ENCODE measurements at regions not wholly inside any gene's neighbourhood (a gene's known extent, or its start where the extent isn't known, plus 50 kb on each side); places are given as distances from the start of the nearest gene placed in this dataset.

GRCh38 chr2:34547340-34547739 is 948.2 kb upstream of the FAM98A start:
- H3K9me3 ChIP-seq (ENCODE audit: control insufficient read depth in 1 of 2, low read length in 2 of 2) = no peaks in the 10 kb centered on the region
- ChIA-PET POLR2A (ENCODE audit: partially characterized antibody) (no interaction called here), CTCF (ENCODE audit: partially characterized antibody) (no interaction called here)
- H3K4me3 Mint-ChIP-seq = no peak overlapping the region
- H3K4me1 Mint-ChIP-seq = no peaks in the 10 kb centered on the region
- intact Hi-C loops (cut with micrococcal nuclease) = no loop called here
- H3K9me3 Mint-ChIP-seq = peaks cover 0 to 23% (median 14%) of the 10 kb centered on the region in 8 donors
- no peak for DNase-seq
- no peaks in the 10 kb centered on the region for H3K36me3 ChIP-seq (ENCODE audit: insufficient read depth, low read length)
- H3K36me3 Mint-ChIP-seq = no peaks in the 10 kb centered on the region
- no peaks in the 10 kb centered on the region for H3K4me1 ChIP-seq (ENCODE audit: insufficient read depth, low read length)
- H3K27ac Mint-ChIP-seq = no peak overlapping the region
- H3K27ac ChIP-seq (ENCODE audit: low read depth, low read length) = no peak overlapping the region
- no peaks in the 10 kb centered on the region for H3K27me3 Mint-ChIP-seq
- H3K27me3 ChIP-seq (ENCODE audit: insufficient read depth, low read length) = no peaks in the 10 kb centered on the region
- no peak overlapping the region for H3K4me3 ChIP-seq (ENCODE audit: low read length in 2 of 2)

DNA sequence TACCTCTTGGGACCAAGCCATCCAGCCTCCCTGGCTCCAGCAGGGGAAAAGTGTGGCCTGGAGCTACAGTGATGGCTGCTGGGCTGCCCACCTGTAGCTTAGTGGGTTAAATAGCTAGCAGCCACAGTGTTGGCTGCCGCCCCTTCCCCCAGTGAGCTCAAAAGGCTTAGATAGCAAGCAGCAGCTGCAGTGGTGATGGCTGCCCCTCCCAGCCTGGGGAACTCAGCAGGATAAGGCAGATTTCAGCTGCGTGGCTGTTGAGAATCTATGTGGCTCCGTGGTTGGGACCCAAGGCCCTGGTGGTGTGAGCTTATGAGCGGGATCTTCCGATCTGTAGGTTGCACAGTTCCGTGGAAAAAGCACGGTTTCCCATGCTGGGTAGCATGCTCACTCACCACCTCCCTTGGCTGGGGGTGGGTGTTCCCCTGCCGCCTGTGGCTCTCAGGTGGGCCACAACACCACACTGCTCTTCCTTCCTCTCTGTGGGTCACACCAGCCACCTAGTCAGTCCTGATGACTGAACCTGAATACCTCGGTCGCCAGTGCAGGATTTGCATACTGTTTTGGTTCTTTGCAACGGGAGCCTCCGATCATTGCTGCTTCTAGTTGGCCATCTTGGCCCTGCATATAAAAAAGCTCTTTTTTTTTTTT is 946.5 kb upstream of the FAM98A start:
- H3K36me3 ChIP-seq (ENCODE audit: insufficient read depth, low read length) = no peaks in the 10 kb centered on the region
- H3K4me3 ChIP-seq (ENCODE audit: low read length in 2 of 2) = no peak overlapping the region
- H3K27me3 ChIP-seq (ENCODE audit: insufficient read depth, low read length) = no peaks in the 10 kb centered on the region
- peaks cover 0 to 24% (median 18%) of the 10 kb centered on the region in 8 donors for H3K9me3 Mint-ChIP-seq
- intact Hi-C loops (cut with micrococcal nuclease) = no loop called here
- no peaks in the 10 kb centered on the region for H3K4me1 Mint-ChIP-seq
- no peak for DNase-seq
- POLR2A ChIA-PET (ENCODE audit: partially characterized antibody) = no interaction called here
- H3K36me3 Mint-ChIP-seq = no peaks in the 10 kb centered on the region
- H3K27ac ChIP-seq (ENCODE audit: low read depth, low read length) = no peak overlapping the region
- H3K27me3 Mint-ChIP-seq = no peaks in the 10 kb centered on the region
- CTCF ChIA-PET (ENCODE audit: partially characterized antibody) = no interaction called here
- H3K4me3 Mint-ChIP-seq = no peak overlapping the region
- H3K4me1 ChIP-seq (ENCODE audit: insufficient read depth, low read length) = no peaks in the 10 kb centered on the region
- no peaks in the 10 kb centered on the region for H3K9me3 ChIP-seq (ENCODE audit: control insufficient read depth in 1 of 2, low read length in 2 of 2)
- no peak overlapping the region for H3K27ac Mint-ChIP-seq

DNA sequence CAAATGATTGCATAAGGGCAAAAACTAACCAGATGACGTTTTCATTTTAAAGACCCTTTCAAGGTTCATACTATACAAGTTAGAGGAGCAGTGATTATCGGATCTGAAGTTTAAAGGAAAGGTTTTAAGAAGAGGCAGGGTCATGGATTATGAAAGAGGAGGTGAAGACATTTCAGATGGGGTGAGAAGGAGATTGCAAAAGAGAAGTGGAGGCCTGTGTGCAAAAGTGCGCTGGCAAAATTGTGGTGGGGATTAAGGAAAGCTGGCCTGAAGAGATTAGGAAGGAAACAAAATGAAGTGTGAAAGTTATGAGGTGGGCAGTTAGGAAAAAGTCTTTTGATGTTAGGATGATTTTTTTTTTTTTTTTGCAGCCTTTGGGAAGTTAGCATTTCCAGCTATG is 935.7 kb upstream of the FAM98A start:
- peaks cover 0 to 16% (median 2%) of the 10 kb centered on the region in 8 donors for H3K9me3 Mint-ChIP-seq
- no peaks in the 10 kb centered on the region for H3K36me3 ChIP-seq (ENCODE audit: insufficient read depth, low read length)
- intact Hi-C loops (cut with micrococcal nuclease) = no loop called here
- H3K4me1 Mint-ChIP-seq = no peaks in the 10 kb centered on the region
- DNase-seq = no peak
- no peaks in the 10 kb centered on the region for H3K36me3 Mint-ChIP-seq
- ChIA-PET POLR2A (ENCODE audit: partially characterized antibody) (no interaction called here), CTCF (ENCODE audit: partially characterized antibody) (no interaction called here)
- H3K4me3 ChIP-seq (ENCODE audit: low read length in 2 of 2) = no peak overlapping the region
- no peaks in the 10 kb centered on the region for H3K27me3 Mint-ChIP-seq
- no peak overlapping the region for H3K27ac Mint-ChIP-seq
- no peaks in the 10 kb centered on the region for H3K27me3 ChIP-seq (ENCODE audit: insufficient read depth, low read length)
- no peaks in the 10 kb centered on the region for H3K4me1 ChIP-seq (ENCODE audit: insufficient read depth, low read length)
- H3K9me3 ChIP-seq (ENCODE audit: control insufficient read depth in 1 of 2, low read length in 2 of 2) = peaks cover 0 to 5% of the 10 kb centered on the region in 2 donors
- H3K4me3 Mint-ChIP-seq = no peak overlapping the region
- H3K27ac ChIP-seq (ENCODE audit: low read depth, low read length) = no peak overlapping the region

GRCh38 chr2:34534341-34534740 is 935.2 kb upstream of the FAM98A start:
- no peak for DNase-seq
- Histone ChIP-seq H3K4me3 (ENCODE audit: low read length in 2 of 2) (no peak overlapping the region), H3K36me3 (ENCODE audit: insufficient read depth, low read length) (no peaks in the 10 kb centered on the region), H3K27me3 (ENCODE audit: insufficient read depth, low read length) (no peaks in the 10 kb centered on the region), H3K27ac (ENCODE audit: low read depth, low read length) (no peak overlapping the region), H3K4me1 (ENCODE audit: insufficient read depth, low read length) (no peaks in the 10 kb centered on the region), H3K9me3 (ENCODE audit: control insufficient read depth in 1 of 2, low read length in 2 of 2) (peaks cover 0 to under 1% of the 10 kb centered on the region in 2 donors)
- intact Hi-C loops (cut with micrococcal nuclease) = no loop called here
- H3K4me1 Mint-ChIP-seq = no peaks in the 10 kb centered on the region
- H3K27me3 Mint-ChIP-seq = no peaks in the 10 kb centered on the region
- H3K9me3 Mint-ChIP-seq = peaks cover 0 to 13% (median under 1%) of the 10 kb centered on the region in 8 donors
- ChIA-PET CTCF (ENCODE audit: partially characterized antibody) (no interaction called here), POLR2A (ENCODE audit: partially characterized antibody) (no interaction called here)
- H3K36me3 Mint-ChIP-seq = no peaks in the 10 kb centered on the region
- no peak overlapping the region for H3K4me3 Mint-ChIP-seq
- H3K27ac Mint-ChIP-seq = no peak overlapping the region

GRCh38 chr2:34533585-34534183 is 934.6 kb upstream of the FAM98A start:
- no peaks in the 10 kb centered on the region for H3K36me3 ChIP-seq (ENCODE audit: insufficient read depth, low read length)
- Mint-ChIP-seq H3K9me3 (peaks cover 0 to 12% (median under 1%) of the 10 kb centered on the region in 8 donors), H3K4me3 (no peak overlapping the region), H3K27ac (no peak overlapping the region), H3K4me1 (no peaks in the 10 kb centered on the region), H3K36me3 (no peaks in the 10 kb centered on the region), H3K27me3 (no peaks in the 10 kb centered on the region)
- H3K4me1 ChIP-seq (ENCODE audit: insufficient read depth, low read length) = no peaks in the 10 kb centered on the region
- H3K4me3 ChIP-seq (ENCODE audit: low read length in 2 of 2) = no peak overlapping the region
- no peak for DNase-seq
- H3K9me3 ChIP-seq (ENCODE audit: control insufficient read depth in 1 of 2, low read length in 2 of 2) = no peaks in the 10 kb centered on the region
- intact Hi-C loops (cut with micrococcal nuclease) = no loop called here
- POLR2A ChIA-PET (ENCODE audit: partially characterized antibody) = no interaction called here
- no peak overlapping the region for H3K27ac ChIP-seq (ENCODE audit: low read depth, low read length)
- CTCF ChIA-PET (ENCODE audit: partially characterized antibody) = no interaction called here
- H3K27me3 ChIP-seq (ENCODE audit: insufficient read depth, low read length) = no peaks in the 10 kb centered on the region

DNA sequence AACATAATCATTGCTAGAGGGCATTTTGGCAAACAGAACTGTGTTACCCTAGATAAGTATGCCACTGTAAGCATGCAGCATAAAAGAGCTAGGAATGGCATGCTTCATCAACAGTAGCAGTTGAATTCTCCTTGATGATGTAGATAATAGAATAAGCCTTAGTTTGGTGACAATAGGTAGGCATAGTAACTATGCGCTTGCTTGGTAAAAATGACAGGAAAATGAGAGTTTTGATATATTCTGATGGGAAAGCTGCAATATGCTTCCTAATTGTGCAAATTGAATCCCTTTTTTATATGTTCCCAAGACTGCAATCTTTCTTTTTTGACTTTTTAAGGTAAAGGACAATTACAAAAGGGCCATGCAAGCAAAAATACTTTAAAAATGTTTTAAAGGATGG is 930.9 kb upstream of the FAM98A start:
- H3K27ac Mint-ChIP-seq = no peak overlapping the region
- Histone ChIP-seq H3K27me3 (ENCODE audit: insufficient read depth, low read length) (no peaks in the 10 kb centered on the region), H3K4me1 (ENCODE audit: insufficient read depth, low read length) (no peaks in the 10 kb centered on the region), H3K36me3 (ENCODE audit: insufficient read depth, low read length) (no peaks in the 10 kb centered on the region), H3K4me3 (ENCODE audit: low read length in 2 of 2) (no peak overlapping the region), H3K27ac (ENCODE audit: low read depth, low read length) (no peak overlapping the region), H3K9me3 (ENCODE audit: control insufficient read depth in 1 of 2, low read length in 2 of 2) (no peaks in the 10 kb centered on the region)
- no peak for DNase-seq
- H3K4me3 Mint-ChIP-seq = no peak overlapping the region
- POLR2A ChIA-PET (ENCODE audit: partially characterized antibody) = no interaction called here
- H3K4me1 Mint-ChIP-seq = no peaks in the 10 kb centered on the region
- H3K36me3 Mint-ChIP-seq = no peaks in the 10 kb centered on the region
- intact Hi-C loops (cut with micrococcal nuclease) = no loop called here
- H3K9me3 Mint-ChIP-seq = peaks cover 0 to 6% (median under 1%) of the 10 kb centered on the region in 8 donors
- CTCF ChIA-PET (ENCODE audit: partially characterized antibody) = no interaction called here
- H3K27me3 Mint-ChIP-seq = no peaks in the 10 kb centered on the region

DNA sequence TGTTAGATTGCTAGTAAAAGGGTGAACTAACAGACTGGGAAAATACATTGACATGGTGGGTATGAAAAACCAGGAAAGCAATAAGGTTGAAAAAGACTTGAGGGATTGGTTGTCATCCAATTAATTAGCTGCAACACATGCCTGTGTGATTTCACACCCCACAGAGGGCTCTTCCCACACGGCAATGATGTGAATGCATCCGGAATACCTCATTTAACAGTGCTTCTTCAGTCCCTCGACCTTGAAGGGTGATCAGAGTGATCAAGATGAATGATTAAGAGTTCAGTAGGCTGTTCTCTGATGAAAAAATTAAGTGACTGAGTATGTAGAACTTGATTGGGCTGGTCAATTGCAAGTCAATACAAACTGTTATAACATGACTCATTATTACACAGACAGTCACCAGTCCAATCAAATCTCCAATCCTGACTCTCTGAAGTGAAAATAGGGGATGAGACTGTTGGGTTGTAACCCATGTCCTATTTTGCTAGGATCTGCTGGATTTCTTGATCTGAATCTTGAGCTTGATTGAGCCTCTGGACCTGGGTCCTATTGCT is 924.9 kb upstream of the FAM98A start:
- no peak overlapping the region for H3K4me3 ChIP-seq (ENCODE audit: low read length in 2 of 2)
- Mint-ChIP-seq H3K27ac (no peak overlapping the region), H3K4me1 (no peaks in the 10 kb centered on the region), H3K27me3 (no peaks in the 10 kb centered on the region), H3K9me3 (peaks cover 0 to 13% (median 2%) of the 10 kb centered on the region in 8 donors), H3K4me3 (no peak overlapping the region), H3K36me3 (no peaks in the 10 kb centered on the region)
- ChIA-PET POLR2A (ENCODE audit: partially characterized antibody) (no interaction called here), CTCF (ENCODE audit: partially characterized antibody) (no interaction called here)
- H3K4me1 ChIP-seq (ENCODE audit: insufficient read depth, low read length) = no peaks in the 10 kb centered on the region
- no peak for DNase-seq
- no peaks in the 10 kb centered on the region for H3K9me3 ChIP-seq (ENCODE audit: control insufficient read depth in 1 of 2, low read length in 2 of 2)
- intact Hi-C loops (cut with micrococcal nuclease) = no loop called here
- H3K27me3 ChIP-seq (ENCODE audit: insufficient read depth, low read length) = no peaks in the 10 kb centered on the region
- H3K36me3 ChIP-seq (ENCODE audit: insufficient read depth, low read length) = no peaks in the 10 kb centered on the region
- no peak overlapping the region for H3K27ac ChIP-seq (ENCODE audit: low read depth, low read length)

Data from CD4-positive, alpha-beta memory T cell (primary cell).